Endothelial cell of umbilical vein (primary cell): ENCODE measurements at regions not wholly inside any gene's neighbourhood (a gene's known extent, or its start where the extent isn't known, plus 50 kb on each side); places are given as distances from the start of the nearest gene placed in this dataset.

Source experiments
- BruUV-seq: library from RNA; stranded (reverse); fragments of 400-500 nt; replicated peaks from 2 replicates; lab custom pipeline; 2021; lab: Mats Ljungman, UMichigan
- CTCF ChIA-PET: fragments of 300-600, 350-600 bp; sonication (Branson Sonifier 250); formaldehyde crosslinking; loops from one replicate; lab custom pipeline; 2021; ENCODE audit warnings: antibody characterized with exemption, inconsistent platforms; lab: Charles Lee
- POLR2A ChIA-PET: fragments of 300-600, 350-600 bp; sonication (Branson Sonifier 250); formaldehyde crosslinking; loops from one replicate; lab custom pipeline; 2021; ENCODE audit warnings: antibody characterized with exemption, inconsistent platforms; lab: Charles Lee
- DNase-seq: peaks from one replicate; pipeline ENCODE4 v3.0.0-alpha.2; 2011; ENCODE audit warnings: low read depth, low spot score
- FAIRE-seq: peaks from 2 replicates; lab custom pipeline; 2011; peaks lifted over from hg19 to GRCh38; lab: Jason Lieb, UNC
- H2AFZ ChIP-seq: 2 replicates; pipeline ENCODE4 v1.6.0; 2012; ENCODE audit warnings: low read depth, low read length, control low read depth, inconsistent platforms
- H3K27ac ChIP-seq: 2 replicates; pipeline ENCODE4 v1.5.1; 2011; ENCODE audit warnings: low read depth, mild to moderate bottlenecking, control low read depth, low read length, moderate library complexity; ENCODE audit not compliant: insufficient read depth
- H3K27me3 ChIP-seq, 2 experiments: 2 replicates each; pipeline versions ENCODE4 v1.6.0 to v1.6.1; 2011; ENCODE audit warnings: low read length in 2 of 2, mixed read lengths in 1 of 2; ENCODE audit not compliant: control insufficient read depth in 2 of 2, insufficient read depth in 2 of 2
- H3K36me3 ChIP-seq, 2 experiments: 2 replicates in 1 of 2; 3 replicates in 1 of 2; pipeline ENCODE4 v1.5.1; 2011; ENCODE audit warnings: low read length in 2 of 2, mild to moderate bottlenecking in 1 of 2, moderate library complexity in 1 of 2; ENCODE audit not compliant: control insufficient read depth in 2 of 2, insufficient read depth in 2 of 2; ENCODE audit errors: extremely low read depth in 1 of 2
- H3K4me1 ChIP-seq: 3 replicates; pipeline ENCODE4 v1.5.1; 2011; ENCODE audit warnings: mild to moderate bottlenecking, low read length; ENCODE audit not compliant: control insufficient read depth, insufficient read depth; ENCODE audit errors: extremely low read depth
- H3K4me2 ChIP-seq: 2 replicates; pipeline ENCODE4 v1.6.1; 2011; ENCODE audit warnings: low read length, control low read depth, mixed read lengths; ENCODE audit not compliant: insufficient read depth
- H3K4me3 ChIP-seq, 3 experiments: fragments of 200-600 bp in 1 of 3; sonication (generic), shearing (Covaris generic) in 1 of 3; replicated peaks in 1 of 3; 2 replicates each; pipeline ENCODE4 v1.5.1; 2011 to 2016; ENCODE audit warnings: control low read depth in 3 of 3, low read length in 3 of 3, mild to moderate bottlenecking in 2 of 3, inconsistent platforms in 1 of 3, low read depth in 1 of 3, moderate library complexity in 1 of 3; ENCODE audit not compliant: insufficient read depth in 1 of 3
- H3K79me2 ChIP-seq: 2 replicates; pipeline ENCODE4 v1.6.0; 2012; ENCODE audit warnings: low read length, inconsistent platforms; ENCODE audit not compliant: control insufficient read depth, insufficient read depth
- H3K9ac ChIP-seq: replicated peaks from 2 replicates; pipeline ENCODE3; 2011; ENCODE audit warnings: low read length, control low read depth; ENCODE audit not compliant: insufficient read depth; ENCODE audit errors: extremely low read depth
- H3K9me1 ChIP-seq: replicated peaks from 3 replicates; pipeline ENCODE4 v1.6.0; 2011; ENCODE audit warnings: mild to moderate bottlenecking, low read length; ENCODE audit not compliant: control insufficient read depth, insufficient read depth; ENCODE audit errors: extremely low read depth
- H3K9me3 ChIP-seq: replicated peaks from 2 replicates; pipeline ENCODE4 v1.5.1; 2012; ENCODE audit warnings: low read length, inconsistent platforms; ENCODE audit not compliant: control insufficient read depth, insufficient read depth
- H4K20me1 ChIP-seq: replicated peaks from 2 replicates; pipeline ENCODE3; 2011; ENCODE audit warnings: mild to moderate bottlenecking, low read length; ENCODE audit not compliant: control insufficient read depth, insufficient read depth; ENCODE audit errors: extremely low read depth
- CTCF ChIP-seq, 2 donors: IDR thresholded peaks; 1 replicate in 1 of 2; 2 replicates in 1 of 2; pipeline ENCODE4 v1.5.1; 2011; ENCODE audit warnings: low read length in 2 of 2, mild to moderate bottlenecking in 2 of 2, moderate library complexity in 2 of 2, control low read depth in 1 of 2, inconsistent platforms in 1 of 2, low read depth in 1 of 2; ENCODE audit not compliant: insufficient read depth in 1 of 2; ENCODE audit errors: extremely low read depth in 1 of 2
- GATA2 ChIP-seq: IDR thresholded peaks from 2 replicates; pipeline ENCODE4 v1.7.0; 2011; ENCODE audit warnings: low read depth, mild to moderate bottlenecking, moderate library complexity, mixed read lengths, low read length; ENCODE audit not compliant: insufficient read length, insufficient read depth
- JUN ChIP-seq: IDR thresholded peaks from 2 replicates; pipeline ENCODE4 v1.6.1; 2011; ENCODE audit warnings: borderline replicate concordance, low read depth; ENCODE audit not compliant: insufficient read length, insufficient read depth
- MAX ChIP-seq: IDR thresholded peaks from 2 replicates; pipeline ENCODE4 v1.6.1; 2011; ENCODE audit not compliant: insufficient read depth, insufficient read length
- POLR2A ChIP-seq: IDR thresholded peaks from 2 replicates; pipeline ENCODE4 v1.6.1; 2012; ENCODE audit warnings: low read depth, mild to moderate bottlenecking, control low read depth, low read length
- POLR2AphosphoS5 ChIP-seq: IDR thresholded peaks from 2 replicates; pipeline ENCODE4 v1.6.1; 2012; ENCODE audit warnings: low read depth, mild to moderate bottlenecking, control low read depth, low read length, moderate library complexity; ENCODE audit not compliant: insufficient read depth
- dilution Hi-C: fragments of 300-500 bp; cut with MboI; formaldehyde crosslinking; loops from one replicate; pipeline ENCODE4 v1.15.0; 2019; ENCODE audit warnings: low sequenced_read_pairs; ENCODE audit not compliant: extremely low pct_ligation_motif_present
- intact Hi-C: fragments of 100-400 bp; cut with micrococcal nuclease; formaldehyde crosslinking; loops from one replicate; pipeline ENCODE4 v1.10.0; 2022

DNA sequence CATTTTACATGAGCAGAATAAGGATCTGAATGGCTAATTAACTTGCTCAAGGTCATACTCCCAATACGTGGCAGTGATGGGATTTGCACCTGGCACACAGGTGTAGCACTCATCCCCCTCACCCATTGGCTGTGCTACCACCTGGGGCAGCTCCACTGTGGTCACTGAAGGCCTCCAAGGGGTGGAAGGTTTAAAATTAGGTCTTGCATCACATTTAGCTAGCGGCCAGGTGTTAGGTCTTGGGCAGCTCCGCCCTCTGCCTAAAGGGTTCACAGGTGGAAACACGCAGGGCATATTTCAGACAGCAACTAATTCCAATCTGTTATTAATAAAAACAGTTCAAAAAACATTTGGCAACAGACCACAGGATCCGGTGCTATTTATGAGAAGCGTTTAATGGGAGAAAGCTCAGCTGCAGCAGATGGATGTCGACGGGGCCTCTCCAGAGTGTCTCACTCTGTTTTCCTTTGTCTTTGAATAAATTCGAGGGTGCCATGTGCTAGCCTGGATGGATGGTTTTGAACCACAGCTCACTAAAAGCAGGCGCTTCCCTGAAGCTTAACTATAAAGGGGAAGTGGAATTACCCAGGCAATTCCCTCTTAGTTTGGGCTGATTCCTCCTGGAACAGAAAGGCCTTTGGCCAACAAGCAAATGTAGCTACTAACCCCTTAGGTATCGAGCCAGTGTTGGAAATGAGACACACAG, 1017.6 kb downstream of the TYW1 start:
- Histone ChIP-seq H3K9ac (no peak overlapping the region), H3K4me3 (no peak overlapping the region), H3K4me2 (no peak overlapping the region), H3K9me1 (no peaks in the 10 kb centered on the region), H3K79me2 (no peaks in the 10 kb centered on the region), H2AFZ (no peak overlapping the region), H3K36me3 (no peaks in the 10 kb centered on the region), H4K20me1 (no peaks in the 10 kb centered on the region), H3K9me3 (peaks cover 4% of the 10 kb centered on the region), H3K27me3 (no peaks in the 10 kb centered on the region), H3K27ac (no peak overlapping the region), H3K4me1 (no peaks in the 10 kb centered on the region)
- POLR2A ChIA-PET, result no interaction called here
- DNase-seq, result no peak
- intact Hi-C loops, result no loop called here
- FAIRE-seq, result no peak
- no peak for TF ChIP-seq CTCF (IDR thresholded peaks at IDR 0.05; ENCODE audit: extremely low read depth in 1 of 2, insufficient read depth in 1 of 2, low read depth in 1 of 2, low read length in 2 of 2)
- TF ChIP-seq GATA2, result no peak
- no peak for TF ChIP-seq POLR2AphosphoS5
- no peak for TF ChIP-seq MAX
- TF ChIP-seq JUN, result no peak
- no peak for TF ChIP-seq POLR2A
- BruUV-seq, result no TSS peak
- dilution Hi-C loops, result no loop called here
- CTCF ChIA-PET, result no interaction called here
